WTC11 (cell line): ENCODE measurements at regions not wholly inside any gene's neighbourhood (a gene's known extent, or its start where the extent isn't known, plus 50 kb on each side); places are given as distances from the start of the nearest gene placed in this dataset.

ENCODE experiments used
- ATAC-seq: fragments of 200-7000 bp; cut with Tn5 transposase; 2 replicates; pipeline ENCODE4 v1.10.0; 2021; ENCODE audit warnings: mild to moderate bottlenecking, moderate library complexity
- CTCF ChIA-PET: fragments of 300-600 bp; sonication (Branson Sonifier 250); formaldehyde crosslinking; loops from one replicate; lab custom pipeline; 2021; ENCODE audit warnings: antibody characterized with exemption; lab: Charles Lee
- POLR2A ChIA-PET: fragments of 350-600 bp; sonication (Branson Sonifier 250); formaldehyde crosslinking; loops from one replicate; lab custom pipeline; 2021; ENCODE audit warnings: antibody characterized with exemption; lab: Charles Lee
- DNase-seq: peaks from one replicate; pipeline ENCODE4 v3.0.0; 2021; ENCODE audit warnings: low spot score
- H3K27ac Mint-ChIP-seq: 2 replicates; pipeline ENCODE4 v1.8.0; 2021; ENCODE audit warnings: mixed read lengths
- H3K27me3 Mint-ChIP-seq: 2 replicates; pipeline ENCODE4 v1.8.0; 2021; ENCODE audit warnings: low read depth, mild to moderate bottlenecking, moderate library complexity, mixed read lengths
- H3K36me3 Mint-ChIP-seq: 2 replicates; pipeline ENCODE4 v1.8.0; 2021; ENCODE audit warnings: mixed read lengths
- H3K4me1 Mint-ChIP-seq: 2 replicates; pipeline ENCODE4 v1.8.0; 2022; ENCODE audit warnings: mixed read lengths
- H3K4me3 Mint-ChIP-seq: 2 replicates; pipeline ENCODE4 v1.8.0; 2021; ENCODE audit warnings: mild to moderate bottlenecking, moderate library complexity, mixed read lengths
- H3K9me3 Mint-ChIP-seq: 2 replicates; pipeline ENCODE4 v1.8.0; 2021; ENCODE audit warnings: mixed read lengths
- FOXP1 ChIP-seq: sonication (generic); formaldehyde crosslinking; IDR thresholded peaks from 2 replicates; pipeline ENCODE4 v1.8.0; 2022; ENCODE audit warnings: missing genetic modification reagents, mild to moderate bottlenecking, moderate library complexity, borderline replicate concordance
- GABPB1 ChIP-seq: sonication (generic); formaldehyde crosslinking; IDR thresholded peaks from 2 replicates; pipeline ENCODE4 v1.8.1; 2023; ENCODE audit warnings: mild to moderate bottlenecking, missing genetic modification reagents
- NFATC4 ChIP-seq: fragments of 250-450 bp; sonication (Bioruptor Pico); IDR thresholded peaks from 2 replicates; pipeline ENCODE4 v1.9.0; 2021; ENCODE audit warnings: mild to moderate bottlenecking
- NR2C2 ChIP-seq: sonication (generic); formaldehyde crosslinking; IDR thresholded peaks from 2 replicates; pipeline ENCODE4 v1.8.0; 2022; ENCODE audit warnings: mild to moderate bottlenecking, missing genetic modification reagents
- NR3C1 ChIP-seq: sonication (generic); formaldehyde crosslinking; conservative IDR thresholded peaks from 2 replicates; pipeline ENCODE4 v1.8.1; 2023; ENCODE audit warnings: low read depth, mild to moderate bottlenecking, missing genetic modification reagents
- OVOL2 ChIP-seq: fragments of 250-450 bp; sonication (Bioruptor Pico); IDR thresholded peaks from 2 replicates; pipeline ENCODE4 v1.9.0; 2021; ENCODE audit warnings: mild to moderate bottlenecking, borderline replicate concordance
- SOX15 ChIP-seq: fragments of 250-450 bp; sonication (Bioruptor Pico); IDR thresholded peaks from 2 replicates; pipeline ENCODE4 v1.9.0; 2021; ENCODE audit warnings: mild to moderate bottlenecking
- TEAD4 ChIP-seq: sonication (generic); formaldehyde crosslinking; IDR thresholded peaks from 2 replicates; pipeline ENCODE4 v1.8.0; 2022; ENCODE audit warnings: mild to moderate bottlenecking, missing genetic modification reagents
- ZNF121 ChIP-seq: sonication (generic); formaldehyde crosslinking; IDR thresholded peaks from 2 replicates; pipeline ENCODE4 v1.8.0; 2023; ENCODE audit warnings: missing genetic modification reagents
- ZNF219 ChIP-seq: sonication (generic); formaldehyde crosslinking; IDR thresholded peaks from 2 replicates; pipeline ENCODE4 v1.8.0; 2023; ENCODE audit warnings: missing genetic modification reagents, mild to moderate bottlenecking, borderline replicate concordance
- ZNF396 ChIP-seq: fragments of 250-450 bp; sonication (Bioruptor Pico); IDR thresholded peaks from 2 replicates; pipeline ENCODE4 v1.8.0; 2021; ENCODE audit warnings: mild to moderate bottlenecking, moderate library complexity, borderline replicate concordance
- TF ChIP-seq, protein P1 (sequence below): sonication (generic); formaldehyde crosslinking; IDR thresholded peaks from 2 replicates; pipeline ENCODE4 v1.8.0; 2022; ENCODE audit warnings: missing genetic modification reagents
- TF ChIP-seq, protein P2 (sequence below): sonication (generic); formaldehyde crosslinking; IDR thresholded peaks from 2 replicates; pipeline ENCODE4 v1.8.1; 2023; ENCODE audit warnings: mild to moderate bottlenecking, missing genetic modification reagents, borderline replicate concordance
- TF ChIP-seq, protein P3 (sequence below): sonication (generic); formaldehyde crosslinking; IDR thresholded peaks from 2 replicates; pipeline ENCODE4 v1.8.1; 2022; ENCODE audit warnings: low read depth, missing genetic modification reagents, borderline replicate concordance
- TF ChIP-seq, protein P4 (sequence below): sonication (generic); formaldehyde crosslinking; IDR thresholded peaks from 2 replicates; pipeline ENCODE4 v1.8.1; 2023; ENCODE audit warnings: mild to moderate bottlenecking, missing genetic modification reagents, moderate library complexity
- TF ChIP-seq, protein P5 (sequence below): fragments of 200-600 bp; IDR thresholded peaks from 2 replicates; pipeline ENCODE4 v1.8.0; 2022; ENCODE audit warnings: antibody characterized with exemption

DNA sequence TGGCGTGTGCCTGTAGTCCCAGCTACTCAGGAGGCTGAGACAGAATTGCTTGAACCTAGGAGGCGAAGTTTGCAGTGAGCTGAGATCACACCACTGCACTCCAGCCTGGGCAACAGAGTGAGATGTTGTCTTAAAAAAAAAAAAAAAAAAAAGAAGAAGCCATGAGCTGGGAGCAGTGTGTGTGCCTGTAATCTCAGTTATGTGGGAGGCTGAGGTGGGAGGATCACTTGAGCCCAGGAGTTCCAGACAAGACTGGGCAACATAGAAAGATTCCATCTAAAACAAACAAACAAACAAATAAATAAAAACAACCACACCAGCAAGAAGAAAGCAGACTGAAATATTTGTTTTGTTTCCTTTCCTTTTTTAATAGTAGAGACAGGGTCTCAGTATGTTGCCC, 62.2 kb upstream of the KIF13A start:
- TF ChIP-seq NR3C1 (CRISPR knock-in tag) (no peak), OVOL2 (CRISPR knock-in tag) (no peak), ZNF219 (CRISPR knock-in tag) (no peak), ZNF121 (CRISPR knock-in tag) (no peak), TEAD4 (no peak), NR2C2 (no peak), SOX15 (CRISPR knock-in tag) (no peak), GABPB1 (no peak), FOXP1 (CRISPR knock-in tag) (no peak), NFATC4 (CRISPR knock-in tag) (no peak), ZNF396 (CRISPR knock-in tag) (no peak)
- TF ChIP-seq, protein P1, sequence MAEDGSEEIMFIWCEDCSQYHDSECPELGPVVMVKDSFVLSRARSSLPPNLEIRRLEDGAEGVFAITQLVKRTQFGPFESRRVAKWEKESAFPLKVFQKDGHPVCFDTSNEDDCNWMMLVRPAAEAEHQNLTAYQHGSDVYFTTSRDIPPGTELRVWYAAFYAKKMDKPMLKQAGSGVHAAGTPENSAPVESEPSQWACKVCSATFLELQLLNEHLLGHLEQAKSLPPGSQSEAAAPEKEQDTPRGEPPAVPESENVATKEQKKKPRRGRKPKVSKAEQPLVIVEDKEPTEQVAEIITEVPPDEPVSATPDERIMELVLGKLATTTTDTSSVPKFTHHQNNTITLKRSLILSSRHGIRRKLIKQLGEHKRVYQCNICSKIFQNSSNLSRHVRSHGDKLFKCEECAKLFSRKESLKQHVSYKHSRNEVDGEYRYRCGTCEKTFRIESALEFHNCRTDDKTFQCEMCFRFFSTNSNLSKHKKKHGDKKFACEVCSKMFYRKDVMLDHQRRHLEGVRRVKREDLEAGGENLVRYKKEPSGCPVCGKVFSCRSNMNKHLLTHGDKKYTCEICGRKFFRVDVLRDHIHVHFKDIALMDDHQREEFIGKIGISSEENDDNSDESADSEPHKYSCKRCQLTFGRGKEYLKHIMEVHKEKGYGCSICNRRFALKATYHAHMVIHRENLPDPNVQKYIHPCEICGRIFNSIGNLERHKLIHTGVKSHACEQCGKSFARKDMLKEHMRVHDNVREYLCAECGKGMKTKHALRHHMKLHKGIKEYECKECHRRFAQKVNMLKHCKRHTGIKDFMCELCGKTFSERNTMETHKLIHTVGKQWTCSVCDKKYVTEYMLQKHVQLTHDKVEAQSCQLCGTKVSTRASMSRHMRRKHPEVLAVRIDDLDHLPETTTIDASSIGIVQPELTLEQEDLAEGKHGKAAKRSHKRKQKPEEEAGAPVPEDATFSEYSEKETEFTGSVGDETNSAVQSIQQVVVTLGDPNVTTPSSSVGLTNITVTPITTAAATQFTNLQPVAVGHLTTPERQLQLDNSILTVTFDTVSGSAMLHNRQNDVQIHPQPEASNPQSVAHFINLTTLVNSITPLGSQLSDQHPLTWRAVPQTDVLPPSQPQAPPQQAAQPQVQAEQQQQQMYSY (CRISPR knock-in tag), result no peak
- TF ChIP-seq, protein P2, sequence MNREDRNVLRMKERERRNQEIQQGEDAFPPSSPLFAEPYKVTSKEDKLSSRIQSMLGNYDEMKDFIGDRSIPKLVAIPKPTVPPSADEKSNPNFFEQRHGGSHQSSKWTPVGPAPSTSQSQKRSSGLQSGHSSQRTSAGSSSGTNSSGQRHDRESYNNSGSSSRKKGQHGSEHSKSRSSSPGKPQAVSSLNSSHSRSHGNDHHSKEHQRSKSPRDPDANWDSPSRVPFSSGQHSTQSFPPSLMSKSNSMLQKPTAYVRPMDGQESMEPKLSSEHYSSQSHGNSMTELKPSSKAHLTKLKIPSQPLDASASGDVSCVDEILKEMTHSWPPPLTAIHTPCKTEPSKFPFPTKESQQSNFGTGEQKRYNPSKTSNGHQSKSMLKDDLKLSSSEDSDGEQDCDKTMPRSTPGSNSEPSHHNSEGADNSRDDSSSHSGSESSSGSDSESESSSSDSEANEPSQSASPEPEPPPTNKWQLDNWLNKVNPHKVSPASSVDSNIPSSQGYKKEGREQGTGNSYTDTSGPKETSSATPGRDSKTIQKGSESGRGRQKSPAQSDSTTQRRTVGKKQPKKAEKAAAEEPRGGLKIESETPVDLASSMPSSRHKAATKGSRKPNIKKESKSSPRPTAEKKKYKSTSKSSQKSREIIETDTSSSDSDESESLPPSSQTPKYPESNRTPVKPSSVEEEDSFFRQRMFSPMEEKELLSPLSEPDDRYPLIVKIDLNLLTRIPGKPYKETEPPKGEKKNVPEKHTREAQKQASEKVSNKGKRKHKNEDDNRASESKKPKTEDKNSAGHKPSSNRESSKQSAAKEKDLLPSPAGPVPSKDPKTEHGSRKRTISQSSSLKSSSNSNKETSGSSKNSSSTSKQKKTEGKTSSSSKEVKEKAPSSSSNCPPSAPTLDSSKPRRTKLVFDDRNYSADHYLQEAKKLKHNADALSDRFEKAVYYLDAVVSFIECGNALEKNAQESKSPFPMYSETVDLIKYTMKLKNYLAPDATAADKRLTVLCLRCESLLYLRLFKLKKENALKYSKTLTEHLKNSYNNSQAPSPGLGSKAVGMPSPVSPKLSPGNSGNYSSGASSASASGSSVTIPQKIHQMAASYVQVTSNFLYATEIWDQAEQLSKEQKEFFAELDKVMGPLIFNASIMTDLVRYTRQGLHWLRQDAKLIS (CRISPR knock-in tag), result no peak
- TF ChIP-seq, protein P3, sequence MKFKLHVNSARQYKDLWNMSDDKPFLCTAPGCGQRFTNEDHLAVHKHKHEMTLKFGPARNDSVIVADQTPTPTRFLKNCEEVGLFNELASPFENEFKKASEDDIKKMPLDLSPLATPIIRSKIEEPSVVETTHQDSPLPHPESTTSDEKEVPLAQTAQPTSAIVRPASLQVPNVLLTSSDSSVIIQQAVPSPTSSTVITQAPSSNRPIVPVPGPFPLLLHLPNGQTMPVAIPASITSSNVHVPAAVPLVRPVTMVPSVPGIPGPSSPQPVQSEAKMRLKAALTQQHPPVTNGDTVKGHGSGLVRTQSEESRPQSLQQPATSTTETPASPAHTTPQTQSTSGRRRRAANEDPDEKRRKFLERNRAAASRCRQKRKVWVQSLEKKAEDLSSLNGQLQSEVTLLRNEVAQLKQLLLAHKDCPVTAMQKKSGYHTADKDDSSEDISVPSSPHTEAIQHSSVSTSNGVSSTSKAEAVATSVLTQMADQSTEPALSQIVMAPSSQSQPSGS (CRISPR knock-in tag), result no peak
- TF ChIP-seq, protein P4, sequence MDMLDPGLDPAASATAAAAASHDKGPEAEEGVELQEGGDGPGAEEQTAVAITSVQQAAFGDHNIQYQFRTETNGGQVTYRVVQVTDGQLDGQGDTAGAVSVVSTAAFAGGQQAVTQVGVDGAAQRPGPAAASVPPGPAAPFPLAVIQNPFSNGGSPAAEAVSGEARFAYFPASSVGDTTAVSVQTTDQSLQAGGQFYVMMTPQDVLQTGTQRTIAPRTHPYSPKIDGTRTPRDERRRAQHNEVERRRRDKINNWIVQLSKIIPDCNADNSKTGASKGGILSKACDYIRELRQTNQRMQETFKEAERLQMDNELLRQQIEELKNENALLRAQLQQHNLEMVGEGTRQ (CRISPR knock-in tag), result no peak
- TF ChIP-seq, protein P5, sequence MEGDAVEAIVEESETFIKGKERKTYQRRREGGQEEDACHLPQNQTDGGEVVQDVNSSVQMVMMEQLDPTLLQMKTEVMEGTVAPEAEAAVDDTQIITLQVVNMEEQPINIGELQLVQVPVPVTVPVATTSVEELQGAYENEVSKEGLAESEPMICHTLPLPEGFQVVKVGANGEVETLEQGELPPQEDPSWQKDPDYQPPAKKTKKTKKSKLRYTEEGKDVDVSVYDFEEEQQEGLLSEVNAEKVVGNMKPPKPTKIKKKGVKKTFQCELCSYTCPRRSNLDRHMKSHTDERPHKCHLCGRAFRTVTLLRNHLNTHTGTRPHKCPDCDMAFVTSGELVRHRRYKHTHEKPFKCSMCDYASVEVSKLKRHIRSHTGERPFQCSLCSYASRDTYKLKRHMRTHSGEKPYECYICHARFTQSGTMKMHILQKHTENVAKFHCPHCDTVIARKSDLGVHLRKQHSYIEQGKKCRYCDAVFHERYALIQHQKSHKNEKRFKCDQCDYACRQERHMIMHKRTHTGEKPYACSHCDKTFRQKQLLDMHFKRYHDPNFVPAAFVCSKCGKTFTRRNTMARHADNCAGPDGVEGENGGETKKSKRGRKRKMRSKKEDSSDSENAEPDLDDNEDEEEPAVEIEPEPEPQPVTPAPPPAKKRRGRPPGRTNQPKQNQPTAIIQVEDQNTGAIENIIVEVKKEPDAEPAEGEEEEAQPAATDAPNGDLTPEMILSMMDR, result no peak
- Mint-ChIP-seq H3K4me3 (no peak overlapping the region), H3K4me1 (peaks cover 11% of the 10 kb centered on the region), H3K9me3 (no peaks in the 10 kb centered on the region), H3K27me3 (no peaks in the 10 kb centered on the region), H3K36me3 (no peaks in the 10 kb centered on the region), H3K27ac (no peak overlapping the region)
- ChIA-PET POLR2A (interaction anchor here (0.6 kb wide), 2 partner anchors 54 to 105 kb away, joined by 3 read pairs; partner anchors contain the start of genes KDM1B and TPMT), CTCF (no interaction called here)
- no peak for ATAC-seq
- DNase-seq, result no peak
